ENCODE measurements at regions not wholly inside any gene's neighbourhood (a gene's known extent, or its start where the extent isn't known, plus 50 kb on each side); places are given as distances from the start of the nearest gene placed in this dataset.

DNA sequence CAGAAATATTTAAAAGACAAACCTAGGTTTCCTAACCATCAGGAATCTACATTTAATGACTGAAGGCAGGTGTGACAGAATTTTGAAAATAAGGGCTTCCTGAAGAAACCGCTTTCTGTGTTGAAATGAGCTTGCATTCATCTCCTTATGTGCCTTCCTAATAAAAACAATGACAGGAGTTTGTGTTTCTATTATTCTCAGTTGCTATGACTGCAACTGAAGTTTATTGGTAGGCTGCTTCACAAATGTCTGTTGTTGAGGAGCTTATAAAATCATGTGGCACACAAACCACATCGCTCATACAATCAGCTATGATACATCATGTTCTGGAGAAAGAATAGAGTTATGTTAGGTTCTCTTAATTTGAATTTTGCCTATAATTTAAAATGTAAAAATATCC is 362.7 kb upstream of the SLC8A1 start:
- no peak for DNase-seq

DNA sequence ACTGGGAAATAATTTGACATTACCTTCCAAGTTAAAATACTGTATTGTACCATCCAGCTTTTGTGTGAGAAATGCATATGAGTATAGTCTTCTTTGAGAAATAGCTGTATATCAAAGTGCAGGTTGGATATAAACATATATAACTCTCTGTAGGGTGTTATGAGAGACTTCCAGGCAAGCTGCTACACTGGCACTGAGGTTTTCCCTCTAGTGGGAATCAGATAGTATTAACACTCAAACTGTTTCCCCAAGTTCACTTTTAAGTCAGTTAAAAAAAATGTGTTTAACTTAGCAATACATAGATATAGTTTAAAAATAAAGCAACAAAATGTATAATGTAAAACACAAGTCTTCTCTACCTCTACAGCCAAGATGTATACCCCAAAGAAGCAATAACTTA is 368.4 kb upstream of the SLC8A1 start:
- no peak for DNase-seq

DNA sequence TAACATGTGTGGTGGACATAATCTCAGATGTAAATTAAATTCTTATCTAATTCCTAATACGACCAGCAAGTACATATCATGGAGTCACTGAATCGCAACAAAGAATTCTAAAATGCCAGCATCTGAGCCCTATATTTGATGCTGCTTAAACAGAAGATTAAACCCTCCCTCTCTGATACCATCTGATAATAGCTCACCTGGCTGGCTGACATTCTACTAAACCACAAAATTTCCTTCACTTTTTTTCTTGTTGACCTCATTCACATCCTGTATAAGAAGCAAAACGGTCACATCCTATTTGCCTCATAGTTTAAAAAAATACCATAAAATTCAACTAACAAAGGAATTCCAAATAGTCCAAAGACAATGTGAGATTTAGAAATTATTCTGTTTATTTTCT is 371.6 kb upstream of the SLC8A1 start:
- DNase-seq, result no peak

DNA sequence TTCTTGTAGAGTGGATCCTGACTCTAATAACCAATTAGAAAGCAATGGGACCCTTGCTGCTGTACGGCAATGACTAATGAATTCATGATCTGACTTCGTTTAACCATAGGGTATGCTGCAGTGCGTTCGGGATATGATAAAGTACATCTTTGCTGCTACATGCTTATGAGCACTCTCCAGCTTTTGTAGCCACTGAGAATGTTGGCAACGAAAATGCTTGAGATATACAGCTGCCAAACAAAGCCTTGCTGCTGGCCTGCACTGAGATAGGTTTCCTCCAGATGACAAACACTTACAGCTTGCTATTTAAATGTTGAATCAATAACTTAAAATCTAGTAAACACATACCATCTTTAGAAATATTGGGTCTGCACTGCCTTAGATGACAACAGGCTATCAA is 372.4 kb upstream of the SLC8A1 start:
- no peak for DNase-seq

DNA sequence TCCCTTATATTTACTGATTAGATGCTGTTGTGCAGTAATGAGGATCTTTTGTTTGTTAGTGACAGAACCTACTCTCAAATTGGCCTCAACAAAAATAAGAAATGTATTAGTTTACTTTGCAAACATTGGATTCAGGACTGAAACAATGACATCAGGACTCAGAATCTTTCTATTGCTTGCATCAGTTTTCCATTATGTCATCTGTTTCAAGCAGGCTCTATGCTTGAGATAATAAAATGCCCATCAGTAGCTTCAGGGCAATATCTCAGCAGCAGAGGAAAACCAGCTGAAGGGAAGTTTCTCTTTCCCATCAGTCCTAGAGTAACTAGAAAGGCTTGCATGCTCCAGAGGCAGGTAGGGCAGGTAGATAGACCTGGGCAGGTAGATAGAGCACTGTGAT is 375.5 kb upstream of the SLC8A1 start:
- DNase-seq, result no peak

DNA sequence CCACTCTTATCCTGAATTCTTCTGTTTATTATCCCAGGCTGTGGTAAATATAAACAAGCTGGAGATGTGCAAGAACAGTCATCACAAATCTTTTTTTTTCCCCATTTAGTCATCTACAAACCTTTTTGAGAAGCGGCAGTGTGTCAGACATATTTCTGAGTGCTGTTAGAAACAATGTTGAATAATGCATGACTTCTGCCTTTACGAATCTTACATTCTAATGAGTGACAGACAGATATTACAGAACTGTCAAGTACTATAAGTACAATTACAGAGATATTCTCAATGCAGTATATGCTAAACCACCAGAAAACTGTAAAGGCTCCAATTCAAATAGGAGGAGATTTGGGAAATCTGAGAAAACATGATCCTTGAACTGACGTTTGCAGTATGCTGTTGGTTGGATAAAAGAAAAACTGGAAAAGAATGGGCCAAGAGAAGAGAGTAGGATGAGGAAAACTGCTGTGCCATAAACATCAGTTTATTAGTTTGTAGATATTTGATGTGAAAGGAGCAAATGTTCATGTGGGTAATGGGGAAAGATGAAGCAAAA is 379.5 kb upstream of the SLC8A1 start:
- DNase-seq, result no peak

DNA sequence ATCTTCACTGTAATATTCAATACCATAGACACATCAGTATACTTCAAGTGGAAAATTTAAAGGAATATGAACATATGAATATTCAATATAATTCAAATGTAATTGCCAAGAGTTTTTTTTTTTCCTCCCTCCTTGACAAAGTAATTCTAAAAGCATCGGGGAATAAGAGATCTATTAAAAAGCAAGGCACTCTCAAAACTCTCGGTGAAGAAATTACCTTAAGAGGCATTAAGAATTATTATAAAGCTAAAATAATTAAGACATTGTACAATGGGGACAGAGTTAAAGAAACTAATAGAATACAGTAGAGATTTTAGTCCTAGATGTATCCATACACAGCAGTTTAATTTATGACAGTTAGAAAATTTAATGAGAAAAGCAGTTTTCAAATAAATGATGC is 390.0 kb upstream of the SLC8A1 start:
- DNase-seq, result no peak

DNA sequence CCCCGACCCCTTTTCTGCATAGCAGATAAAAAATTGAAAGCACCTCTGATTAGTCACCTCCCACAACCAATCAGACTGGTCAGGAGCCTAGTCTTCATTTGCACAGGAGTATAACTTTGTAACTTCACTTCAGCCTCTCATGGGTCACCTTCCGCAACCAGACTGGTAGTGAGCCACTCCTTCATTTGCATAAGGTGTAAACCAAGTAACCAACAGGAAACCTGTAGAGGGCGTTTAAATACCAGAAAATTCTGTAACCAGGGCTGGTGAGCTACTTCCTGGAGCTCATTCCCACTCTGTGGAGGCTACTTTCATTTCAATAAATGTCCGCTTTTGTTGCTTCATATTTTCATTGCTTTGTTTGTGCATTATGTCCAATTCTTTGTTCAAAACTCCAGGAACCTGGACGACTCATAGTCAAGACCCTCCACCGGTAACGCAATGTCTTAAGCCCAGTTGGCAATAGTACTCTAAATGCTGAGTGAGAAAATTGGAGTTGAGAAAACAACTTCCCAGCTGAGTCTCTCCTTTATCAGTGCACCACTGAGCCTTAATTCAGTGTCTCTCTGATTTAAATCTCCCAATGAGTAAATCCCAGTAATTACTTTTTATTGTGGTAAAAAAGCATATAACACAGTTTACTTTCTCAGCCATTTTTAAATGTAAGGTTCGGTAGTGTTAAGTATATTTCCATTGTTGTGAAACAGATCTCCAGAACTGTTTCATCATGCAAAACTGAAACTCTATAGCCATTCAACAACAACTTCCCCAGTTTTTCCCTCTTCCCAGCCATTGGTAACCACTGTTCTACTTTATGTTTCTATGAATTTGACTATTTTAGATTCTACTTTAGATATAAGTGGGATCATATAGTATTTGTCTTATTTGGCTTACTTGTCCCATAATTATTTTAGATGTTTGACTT is 392.7 kb upstream of the SLC8A1 start:
- DNase-seq, result no peak

DNA sequence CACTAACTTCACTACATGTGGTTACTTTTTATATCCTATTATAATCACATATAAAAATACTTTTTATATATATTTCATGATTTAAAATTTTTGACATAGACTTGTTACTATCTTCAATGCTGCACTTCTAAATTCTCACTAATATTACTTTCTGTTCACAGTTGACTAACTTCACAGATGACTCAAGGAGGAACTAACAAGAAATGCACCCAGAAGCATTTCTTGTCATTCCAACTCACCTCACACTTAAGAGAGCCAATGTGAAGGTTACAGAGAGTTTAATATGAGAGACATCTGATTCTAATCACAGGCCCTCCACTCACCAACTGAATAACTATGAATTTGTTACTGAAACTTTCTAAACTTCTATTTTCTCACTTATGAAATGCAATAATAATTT is 399.8 kb upstream of the SLC8A1 start:
- no peak for DNase-seq

DNA sequence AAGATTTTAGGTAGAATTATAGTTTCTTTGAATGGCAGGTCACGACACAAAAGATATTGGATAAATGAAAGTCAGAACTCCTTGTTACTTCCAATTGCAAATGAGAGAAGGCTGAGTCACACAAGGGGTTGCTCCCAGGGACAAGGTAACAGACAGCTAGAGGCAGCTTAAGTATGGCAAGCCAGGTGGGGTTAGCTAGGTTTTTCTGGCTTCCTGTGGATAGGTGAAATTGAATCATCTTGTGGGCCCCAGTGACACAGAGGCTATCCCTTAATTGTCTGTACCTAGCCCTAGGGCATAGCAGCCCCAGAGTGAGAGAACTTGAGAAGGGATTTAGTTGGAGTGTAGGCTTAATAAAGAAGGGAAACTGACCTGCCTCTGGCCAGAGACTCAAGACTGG is 407.7 kb upstream of the SLC8A1 start:
- no peak for DNase-seq

DNA sequence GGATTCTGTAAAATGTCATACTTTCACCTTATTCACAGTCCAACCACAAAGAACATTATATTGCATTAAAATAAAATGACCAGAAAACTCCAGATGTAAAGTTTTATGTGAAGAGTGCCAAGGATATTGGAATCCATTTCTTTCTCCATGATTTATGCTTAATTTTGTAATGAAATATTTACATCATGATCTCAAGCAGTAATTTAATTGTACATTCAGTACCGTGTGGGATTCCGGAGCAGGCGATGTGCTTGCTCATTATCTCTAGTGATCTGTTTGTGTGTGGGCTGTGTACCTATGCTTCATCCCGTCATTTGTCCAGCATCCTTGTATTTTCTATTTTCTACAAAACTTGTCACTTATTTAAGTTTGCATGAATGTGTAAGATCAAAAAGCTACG is 415.9 kb upstream of the SLC8A1 start:
- no peak for DNase-seq

DNA sequence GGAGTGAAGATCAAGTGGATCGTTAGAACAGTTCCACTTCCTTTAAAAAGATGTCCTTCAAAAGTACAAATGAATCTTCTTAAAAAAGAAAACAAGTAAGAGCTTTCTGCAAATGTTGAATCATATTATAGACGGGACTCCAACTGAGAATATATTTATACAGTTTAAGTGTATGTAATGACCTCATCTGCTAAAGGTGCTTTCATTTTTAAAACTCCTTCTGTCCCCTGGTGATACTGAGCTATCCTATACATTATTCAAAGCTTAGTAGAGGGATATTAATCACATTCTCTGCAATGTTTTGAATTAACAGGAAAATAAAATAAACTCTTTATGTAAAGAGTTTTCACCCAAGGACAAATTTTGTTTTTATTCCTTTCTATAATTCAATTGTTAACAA is 420.7 kb upstream of the SLC8A1 start:
- no peak for DNase-seq

DNA sequence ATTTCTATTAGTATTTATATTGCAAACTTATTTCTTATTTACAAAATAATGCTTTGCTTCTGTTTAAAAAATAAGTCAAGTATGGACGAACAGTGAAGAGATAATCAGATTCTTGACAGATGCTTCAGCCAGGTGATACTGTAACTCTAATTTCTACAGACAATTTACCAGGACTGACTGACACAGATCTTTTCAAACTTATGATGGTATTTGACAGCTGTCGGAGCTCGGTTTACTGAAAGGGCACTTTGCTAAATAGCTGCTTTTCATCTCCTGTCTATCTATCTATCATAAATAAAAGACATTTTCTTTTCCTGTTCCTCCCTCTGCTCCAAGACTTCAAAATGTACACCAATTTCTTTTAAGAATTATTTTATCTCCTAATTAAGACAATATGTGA is 422.5 kb upstream of the SLC8A1 start:
- DNase-seq, result no peak

DNA sequence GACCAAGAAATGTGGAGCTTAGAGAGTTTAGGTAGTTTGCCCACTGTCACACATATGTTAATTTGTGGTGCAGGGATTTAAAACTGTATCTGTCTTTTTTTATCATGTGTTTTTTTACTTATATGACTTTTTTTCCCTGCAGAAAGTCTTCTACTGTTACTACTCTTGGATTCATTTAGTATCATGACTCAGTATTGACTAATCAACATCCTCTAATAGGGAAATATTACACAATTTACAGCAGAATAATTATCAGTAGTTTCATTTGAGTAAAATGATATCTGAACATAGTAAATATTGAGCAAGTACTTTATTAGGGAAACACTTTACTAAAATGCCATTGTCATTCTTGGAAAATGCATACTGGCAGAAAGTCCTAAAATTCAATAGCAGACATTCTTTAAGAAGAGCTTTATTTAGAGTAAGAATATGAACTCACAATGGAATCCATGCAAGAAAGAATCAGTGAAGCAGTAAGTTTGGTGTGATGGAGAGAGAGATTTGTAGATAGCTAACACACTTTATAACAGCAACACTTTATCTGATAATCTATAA is 425.9 kb upstream of the SLC8A1 start:
- DNase-seq, result no peak

DNA sequence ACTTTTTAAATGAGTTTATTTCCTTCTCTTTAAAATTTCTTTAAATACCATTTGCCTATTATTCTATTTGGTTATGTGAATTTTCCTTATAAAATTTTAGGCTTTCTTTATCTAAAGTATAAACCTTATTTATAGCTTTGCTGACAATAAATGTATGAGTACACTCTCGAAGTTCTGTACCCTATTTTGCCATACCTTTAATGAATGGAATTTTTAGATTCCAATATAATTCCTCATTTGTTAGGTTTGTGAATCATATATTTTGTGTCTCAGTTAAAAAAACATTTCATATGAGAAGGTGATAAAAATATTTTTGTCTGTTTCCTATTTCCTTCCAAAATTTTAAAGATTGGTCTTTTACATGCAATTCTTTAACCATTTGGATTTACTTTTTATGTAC is 427.4 kb upstream of the SLC8A1 start:
- DNase-seq, result no peak

DNA sequence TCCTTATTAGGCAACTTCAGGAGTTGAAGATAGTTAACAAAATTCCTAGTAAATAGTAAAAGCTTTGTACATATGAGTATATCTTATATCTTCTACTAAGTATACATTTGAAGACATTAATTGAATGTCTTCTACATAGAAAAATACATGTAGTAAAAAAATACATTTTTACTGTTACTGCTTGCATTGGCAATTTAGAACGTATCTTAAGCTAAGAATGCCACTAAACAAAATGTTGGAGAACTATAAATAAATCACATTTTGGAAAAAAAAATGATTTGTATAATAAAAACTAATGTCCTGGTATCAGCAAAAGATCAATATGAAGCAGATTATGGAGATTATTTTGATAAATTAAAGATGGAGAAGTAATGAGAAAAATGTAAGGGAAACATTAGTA is 434.2 kb upstream of the SLC8A1 start:
- no peak for DNase-seq

DNA sequence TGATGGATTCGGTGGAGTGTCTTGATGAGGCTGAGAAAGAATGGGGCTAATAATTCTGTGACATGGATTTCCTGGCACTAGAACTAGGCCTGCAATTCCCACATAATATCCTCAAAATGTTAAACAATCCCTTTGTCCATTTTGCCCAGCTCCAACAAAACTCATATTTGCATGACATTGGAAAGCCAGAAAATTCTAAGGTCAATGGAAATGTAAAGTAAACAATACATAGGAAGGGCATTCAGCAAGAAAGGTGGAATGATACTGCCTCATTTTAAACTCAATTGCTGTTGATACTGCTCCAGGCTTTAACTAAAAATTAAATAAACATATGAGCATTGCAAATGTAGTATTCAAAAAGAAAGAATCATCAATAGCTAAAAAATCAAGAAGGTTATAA is 434.8 kb upstream of the SLC8A1 start:
- no peak for DNase-seq

DNA sequence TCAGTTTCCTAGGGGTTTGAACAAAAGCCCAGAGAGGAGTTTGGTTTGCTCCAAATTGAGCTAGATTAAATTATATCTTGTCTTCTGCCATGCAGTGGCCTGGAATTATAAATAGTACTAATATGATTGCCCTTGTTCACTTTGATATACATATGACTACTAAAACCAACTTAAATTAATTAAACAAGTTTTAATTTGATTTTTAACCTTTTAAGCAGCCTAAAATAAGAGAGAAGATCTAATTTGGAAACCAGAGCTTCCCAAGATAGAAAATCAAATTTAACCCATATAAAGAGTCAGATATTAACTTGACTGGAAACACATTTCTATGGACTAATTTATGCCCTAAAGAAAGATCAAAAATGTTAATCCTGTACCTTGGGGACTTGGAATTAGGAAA is 444.5 kb upstream of the SLC8A1 start:
- no peak for DNase-seq

DNA sequence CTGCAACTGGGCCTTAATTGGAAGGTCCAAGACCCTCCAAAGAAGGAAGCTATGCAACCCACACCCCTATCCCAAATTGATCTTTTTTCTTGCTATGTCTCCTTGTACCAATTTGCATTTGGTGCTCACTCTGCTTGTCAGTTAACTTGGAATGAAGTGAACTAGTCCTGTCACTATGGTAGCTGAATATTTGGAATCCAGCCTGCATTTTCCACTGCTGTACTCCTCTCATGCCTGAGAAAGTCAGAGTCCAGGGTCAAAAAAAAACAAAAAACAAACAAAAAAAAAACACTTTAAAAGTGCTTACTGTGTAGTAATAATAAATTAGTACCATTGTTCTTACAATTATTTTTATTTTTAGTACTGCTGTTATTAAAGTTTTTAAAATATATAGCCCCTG is 462.8 kb upstream of the SLC8A1 start:
- DNase-seq, result no peak

DNA sequence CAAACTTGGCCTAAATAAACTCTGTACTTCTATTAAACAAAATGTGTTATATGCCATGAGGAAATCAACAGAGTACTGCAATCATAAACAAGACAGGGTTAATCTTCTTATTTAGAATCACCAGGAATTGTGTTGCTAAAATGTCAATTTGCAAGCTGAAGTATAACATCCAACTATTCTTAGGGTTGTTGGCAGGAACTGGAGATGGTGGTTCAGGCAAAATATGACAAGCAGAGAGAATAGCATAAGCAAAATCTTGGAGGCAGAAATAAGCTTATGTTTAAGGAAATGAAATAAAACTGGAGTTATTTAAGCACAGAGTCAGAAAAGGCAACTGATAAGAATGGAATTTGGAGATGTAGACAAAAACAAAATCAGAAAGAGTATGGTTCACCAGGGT is 463.8 kb upstream of the SLC8A1 start:
- no peak for DNase-seq

DNA sequence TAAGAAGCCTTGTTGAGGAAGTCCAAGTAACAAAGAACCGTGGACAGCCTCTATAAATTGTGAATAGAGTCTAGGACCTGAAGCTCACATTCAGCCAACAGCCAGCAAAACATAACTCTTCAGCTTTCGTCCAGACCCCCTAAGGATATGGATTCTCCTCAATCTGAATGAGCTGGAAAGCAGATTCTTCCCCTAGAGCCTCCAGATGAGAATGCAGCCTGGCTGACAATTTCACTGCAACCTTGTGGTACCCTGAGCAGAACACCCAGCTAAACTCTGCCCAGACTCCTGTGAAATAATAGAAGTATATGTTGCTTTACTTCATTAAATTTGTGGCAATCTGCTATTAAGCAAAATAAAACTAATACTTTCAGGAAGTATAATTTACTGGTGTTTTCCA is 483.5 kb upstream of the SLC8A1 start:
- DNase-seq, result no peak

DNA sequence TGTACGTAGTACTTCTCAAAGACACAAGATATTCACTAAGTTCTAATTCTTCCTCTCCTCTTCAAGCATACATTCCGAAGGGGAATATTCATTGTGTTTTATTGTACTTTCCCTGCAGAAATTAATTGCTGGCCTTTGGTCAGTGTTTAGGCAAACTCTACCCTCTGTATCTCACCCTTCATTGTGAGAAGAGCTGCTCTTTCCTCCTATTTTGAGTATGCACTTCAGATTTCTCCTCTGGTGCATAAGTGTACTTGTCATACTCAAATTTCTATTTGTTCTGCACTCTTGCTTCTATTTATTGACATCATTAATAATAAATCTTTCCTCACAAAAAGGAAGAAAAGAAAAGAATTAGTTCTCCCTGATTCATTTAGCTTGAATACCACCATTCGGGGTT is 485.4 kb upstream of the SLC8A1 start:
- DNase-seq, result no peak

DNA sequence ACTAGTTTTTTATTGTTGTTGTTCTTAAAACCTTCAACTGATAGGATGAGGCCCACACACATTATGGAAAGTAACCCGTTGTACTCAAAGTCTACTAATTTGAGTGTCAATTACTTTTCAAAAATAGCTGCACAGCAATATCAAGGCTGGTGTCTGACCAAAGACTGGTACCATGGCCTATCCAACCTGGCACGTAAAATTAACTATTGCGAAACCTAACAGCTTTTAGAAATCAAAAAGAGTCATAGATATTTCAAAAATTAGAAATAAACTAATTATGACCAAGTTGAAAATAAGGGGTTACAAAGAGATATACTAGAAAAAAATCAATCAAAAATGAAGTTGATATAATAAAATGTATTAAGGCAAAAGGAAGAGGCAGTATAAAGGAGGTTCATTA is 501.5 kb upstream of the SLC8A1 start:
- no peak for DNase-seq

DNA sequence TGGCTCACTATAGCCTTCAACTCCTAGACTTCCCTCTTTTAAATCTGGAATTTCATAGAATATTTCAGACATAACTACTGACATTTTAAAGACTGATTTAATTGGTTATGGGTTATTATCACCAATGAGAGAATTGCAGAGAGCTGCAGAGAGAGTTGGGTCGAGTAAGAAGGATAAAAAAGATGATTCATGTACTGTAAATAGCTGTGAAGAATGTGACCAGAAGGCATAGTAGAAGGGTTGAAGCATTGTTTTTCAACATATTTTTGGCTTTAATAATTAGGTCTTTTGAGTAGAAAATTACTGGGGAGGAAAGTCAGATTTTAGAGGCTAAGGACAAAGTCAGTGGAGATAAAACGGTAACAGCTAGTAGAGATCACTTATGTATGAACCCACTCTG is 503.2 kb upstream of the SLC8A1 start:
- no peak for DNase-seq

DNA sequence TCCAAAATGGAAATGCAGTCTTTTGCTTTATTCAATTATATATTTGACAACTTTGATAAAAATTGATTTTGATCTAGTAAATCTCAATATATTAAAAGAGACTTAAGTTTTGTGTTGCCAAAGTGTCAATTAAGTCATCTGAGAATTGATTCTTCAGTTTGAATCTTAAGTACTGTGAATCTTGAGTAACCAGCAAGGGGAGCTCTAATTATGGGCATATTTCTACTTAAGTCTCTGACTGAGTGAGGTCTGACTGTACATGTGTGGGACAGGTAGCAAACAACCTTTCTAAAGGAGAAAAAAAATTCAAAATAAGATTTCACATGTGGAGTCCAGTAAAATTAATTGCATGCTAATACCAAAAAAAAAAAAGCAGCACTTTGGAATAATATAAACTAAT is 503.7 kb upstream of the SLC8A1 start:
- DNase-seq, result no peak

Measured in NCI-H1436 (cell line).